Activated CD4-positive, alpha-beta memory T cell treated with anti-CD3 and anti-CD28 coated beads, Interleukin-2, amount 10 ng/mL, durations not matched to agents 7 days and 5 days (primary cell): ENCODE measurements at regions not wholly inside any gene's neighbourhood (a gene's known extent, or its start where the extent isn't known, plus 50 kb on each side); places are given as distances from the start of the nearest gene placed in this dataset.

Experiments
- CTCF ChIA-PET: fragments of 350-600 bp; sonication (Branson Sonifier 250); formaldehyde crosslinking; loops from one replicate; lab custom pipeline; 2021; ENCODE audit warnings: antibody characterized with exemption, inconsistent platforms; lab: Charles Lee
- POLR2A ChIA-PET: fragments of 350-600 bp; sonication (Branson Sonifier 250); formaldehyde crosslinking; loops from one replicate; lab custom pipeline; 2021; ENCODE audit warnings: antibody characterized with exemption; lab: Charles Lee
- DNase-seq: peaks from one replicate; pipeline ENCODE4 v3.0.0-alpha.2; 2020
- H3K27ac Mint-ChIP-seq: one replicate; pipeline ENCODE4 v1.8.0; 2021; ENCODE audit warnings: mild to moderate bottlenecking, mixed read lengths
- H3K27me3 Mint-ChIP-seq: one replicate; pipeline ENCODE4 v1.8.0; 2021; ENCODE audit warnings: mixed read lengths
- H3K36me3 Mint-ChIP-seq: one replicate; pipeline ENCODE4 v1.8.0; 2021; ENCODE audit warnings: low read depth, mixed read lengths
- H3K4me1 Mint-ChIP-seq: one replicate; pipeline ENCODE4 v1.8.0; 2021; ENCODE audit warnings: mixed read lengths
- H3K4me3 Mint-ChIP-seq: one replicate; pipeline ENCODE4 v1.8.0; 2021; ENCODE audit warnings: mild to moderate bottlenecking, mixed read lengths
- H3K9me3 Mint-ChIP-seq: one replicate; pipeline ENCODE4 v1.8.0; 2021; ENCODE audit warnings: mixed read lengths

DNA sequence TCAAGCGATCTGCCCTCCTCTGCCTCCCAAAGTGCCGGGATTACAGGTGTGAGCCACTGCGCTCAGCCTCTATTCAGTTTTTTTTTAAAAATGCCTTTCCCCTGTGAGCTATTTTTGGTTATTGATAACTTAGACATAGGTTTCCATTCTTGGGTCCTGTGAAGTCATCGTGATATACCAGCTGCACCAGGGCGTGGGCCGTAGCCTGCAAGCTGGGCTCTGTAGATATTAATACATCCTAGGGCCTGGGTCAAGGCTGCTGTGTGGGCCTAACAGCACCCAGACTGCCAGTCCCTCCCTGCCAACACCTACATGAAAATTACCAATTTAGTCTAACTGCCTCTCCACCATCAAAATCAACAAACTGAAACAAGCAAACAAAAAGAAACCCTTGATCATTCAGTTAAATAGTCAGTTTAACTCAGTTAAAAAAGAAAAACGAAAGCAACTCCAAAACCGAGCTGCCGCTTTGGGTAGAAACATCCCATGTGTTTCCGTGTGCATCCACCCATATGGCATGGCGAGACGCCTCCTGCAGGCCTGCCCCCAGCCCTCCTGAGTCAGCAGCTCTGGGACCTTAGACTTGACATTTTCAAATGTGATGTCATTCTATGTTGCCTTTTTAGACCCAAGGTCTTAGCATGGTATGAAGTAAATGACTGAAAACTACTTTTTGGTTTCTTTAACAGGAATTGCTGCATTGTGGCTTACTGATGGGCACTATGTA, 330.2 kb downstream of the GLRX3 start:
- CTCF ChIA-PET, result no interaction called here
- H3K27me3 Mint-ChIP-seq, result no peaks in the 10 kb centered on the region
- POLR2A ChIA-PET, result no interaction called here
- H3K27ac Mint-ChIP-seq, result no peak overlapping the region
- H3K4me3 Mint-ChIP-seq, result no peak overlapping the region
- no peaks in the 10 kb centered on the region for H3K36me3 Mint-ChIP-seq
- H3K4me1 Mint-ChIP-seq, result no peaks in the 10 kb centered on the region
- peaks cover 4% of the 10 kb centered on the region for H3K9me3 Mint-ChIP-seq
- peak; percentile 6 for DNase-seq

DNA sequence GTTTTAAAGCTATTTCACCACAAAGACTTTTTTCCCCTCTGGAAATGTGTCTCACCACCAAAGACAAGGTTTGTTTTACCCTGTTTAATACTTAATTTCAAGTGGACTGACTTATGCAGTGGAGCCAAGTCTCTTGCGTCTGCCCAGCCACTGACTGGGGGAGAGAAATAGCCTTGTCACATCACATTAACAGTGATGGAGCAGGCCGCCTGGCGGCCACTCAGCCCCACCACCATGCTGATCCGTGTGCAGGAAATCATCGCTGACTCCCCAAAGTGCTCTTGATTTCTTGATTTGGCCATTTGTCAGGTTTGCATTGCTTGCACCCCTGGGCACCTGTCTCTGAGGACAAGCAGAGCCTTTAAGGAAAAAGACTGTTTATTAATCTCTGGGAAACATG, 334.1 kb downstream of the GLRX3 start:
- POLR2A ChIA-PET, result no interaction called here
- H3K9me3 Mint-ChIP-seq, result peaks cover 4% of the 10 kb centered on the region

DNA sequence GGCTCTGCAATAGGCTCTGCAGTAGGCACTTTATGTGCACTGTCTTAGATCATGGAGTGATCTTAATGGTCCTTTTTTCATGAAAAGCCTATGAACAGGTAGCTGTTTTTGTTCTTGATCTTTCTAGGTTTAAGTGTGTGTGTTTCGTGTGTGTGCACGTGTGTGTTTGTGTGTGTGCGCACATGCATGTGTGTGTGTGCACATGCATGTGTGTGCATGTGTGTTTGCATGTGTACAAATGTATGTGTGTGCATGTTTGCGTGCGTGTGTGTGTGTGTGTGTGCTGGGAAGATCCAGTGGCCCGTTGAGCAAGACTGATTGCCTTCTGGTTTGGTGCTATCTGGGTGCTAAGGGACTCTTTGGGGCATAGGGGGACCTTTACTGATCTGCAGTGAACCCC, 334.8 kb downstream of the GLRX3 start:
- CTCF ChIA-PET, result no interaction called here
- no peaks in the 10 kb centered on the region for H3K27me3 Mint-ChIP-seq

More for the DNA sequence above, 334.1 kb downstream of the GLRX3 start:
- no peak overlapping the region for H3K27ac Mint-ChIP-seq
- no peaks in the 10 kb centered on the region for H3K36me3 Mint-ChIP-seq
- CTCF ChIA-PET, result no interaction called here
- no peak for DNase-seq
- H3K4me3 Mint-ChIP-seq, result no peak overlapping the region
- H3K4me1 Mint-ChIP-seq, result no peaks in the 10 kb centered on the region
- H3K27me3 Mint-ChIP-seq, result no peaks in the 10 kb centered on the region

DNA sequence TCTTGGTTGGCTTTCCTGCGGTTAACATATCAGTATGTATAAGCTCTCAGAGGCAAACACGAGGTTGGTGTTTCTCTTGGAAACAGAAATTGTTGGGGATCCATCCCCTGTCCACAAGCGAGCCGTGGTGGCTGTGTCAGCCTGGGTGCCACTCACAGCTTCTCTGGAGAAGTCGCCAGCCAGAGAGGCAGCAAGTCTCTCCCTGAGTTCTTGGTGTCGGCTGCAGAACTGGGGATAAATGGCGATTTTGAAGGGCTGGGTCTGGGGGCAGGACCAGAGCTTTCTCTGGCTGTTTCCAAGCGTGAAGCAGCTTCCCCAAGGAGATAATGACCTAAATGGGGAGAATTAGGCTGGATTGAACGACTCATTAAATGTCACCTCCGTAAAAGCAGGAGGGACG, 335.3 kb downstream of the GLRX3 start:
- ChIA-PET POLR2A (no interaction called here), CTCF (no interaction called here)
- no peak for DNase-seq
- Mint-ChIP-seq H3K27ac (no peak overlapping the region), H3K9me3 (peaks cover 4% of the 10 kb centered on the region), H3K4me3 (no peak overlapping the region), H3K27me3 (no peaks in the 10 kb centered on the region), H3K36me3 (no peaks in the 10 kb centered on the region), H3K4me1 (no peaks in the 10 kb centered on the region)

More for the DNA sequence above, 334.8 kb downstream of the GLRX3 start:
- POLR2A ChIA-PET, result no interaction called here
- no peak overlapping the region for H3K27ac Mint-ChIP-seq
- H3K9me3 Mint-ChIP-seq, result peaks cover 4% of the 10 kb centered on the region
- H3K36me3 Mint-ChIP-seq, result no peaks in the 10 kb centered on the region
- H3K4me3 Mint-ChIP-seq, result no peak overlapping the region
- no peaks in the 10 kb centered on the region for H3K4me1 Mint-ChIP-seq
- DNase-seq, result no peak

DNA sequence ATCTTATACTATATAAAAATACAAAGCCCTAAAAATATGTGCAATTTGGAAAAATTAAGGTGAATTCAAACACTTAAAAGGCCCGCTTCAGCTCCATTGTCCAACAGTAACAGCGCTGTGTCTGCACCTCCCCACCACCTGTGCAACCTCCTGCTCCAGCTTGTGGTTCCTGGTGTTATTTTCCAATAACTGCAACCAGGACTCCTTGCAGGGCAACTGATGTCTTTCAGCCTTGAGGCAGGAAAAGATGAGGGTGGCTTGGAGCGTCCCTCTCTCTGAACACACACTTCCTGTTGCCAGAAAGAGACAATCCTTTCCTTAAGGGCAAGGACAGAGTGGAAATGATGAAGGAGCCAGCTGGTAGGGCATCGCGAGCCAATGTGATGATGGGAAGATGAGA, 336.0 kb downstream of the GLRX3 start:
- Mint-ChIP-seq H3K4me3 (no peak overlapping the region), H3K36me3 (no peaks in the 10 kb centered on the region), H3K27me3 (no peaks in the 10 kb centered on the region), H3K27ac (no peak overlapping the region), H3K4me1 (no peaks in the 10 kb centered on the region), H3K9me3 (peaks cover 4% of the 10 kb centered on the region)
- ChIA-PET POLR2A (no interaction called here), CTCF (no interaction called here)
- DNase-seq, result no peak

DNA sequence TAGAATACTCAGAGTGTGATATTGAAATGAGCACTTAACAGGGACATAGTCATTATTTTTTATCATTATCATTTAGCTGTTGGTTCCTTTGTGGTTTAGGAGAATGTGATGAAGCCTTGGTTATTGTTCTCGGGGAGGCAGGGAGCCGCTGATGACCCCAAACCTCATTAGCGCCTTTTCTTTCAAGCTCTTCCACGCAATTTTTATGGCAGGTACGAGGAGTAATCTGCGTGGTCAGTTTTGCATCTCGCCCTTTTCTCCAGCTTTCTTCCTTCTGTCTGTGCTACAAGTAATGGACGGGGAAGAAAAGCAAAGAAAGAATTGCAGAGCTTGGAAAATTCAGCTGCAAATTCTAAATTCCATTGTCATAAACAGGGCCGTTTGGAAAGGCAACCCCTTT, 338.4 kb downstream of the GLRX3 start:
- Mint-ChIP-seq H3K4me3 (no peak overlapping the region), H3K27me3 (no peaks in the 10 kb centered on the region), H3K4me1 (no peaks in the 10 kb centered on the region), H3K36me3 (no peaks in the 10 kb centered on the region), H3K9me3 (no peaks in the 10 kb centered on the region), H3K27ac (no peak overlapping the region)
- ChIA-PET POLR2A (no interaction called here), CTCF (no interaction called here)
- no peak for DNase-seq

DNA sequence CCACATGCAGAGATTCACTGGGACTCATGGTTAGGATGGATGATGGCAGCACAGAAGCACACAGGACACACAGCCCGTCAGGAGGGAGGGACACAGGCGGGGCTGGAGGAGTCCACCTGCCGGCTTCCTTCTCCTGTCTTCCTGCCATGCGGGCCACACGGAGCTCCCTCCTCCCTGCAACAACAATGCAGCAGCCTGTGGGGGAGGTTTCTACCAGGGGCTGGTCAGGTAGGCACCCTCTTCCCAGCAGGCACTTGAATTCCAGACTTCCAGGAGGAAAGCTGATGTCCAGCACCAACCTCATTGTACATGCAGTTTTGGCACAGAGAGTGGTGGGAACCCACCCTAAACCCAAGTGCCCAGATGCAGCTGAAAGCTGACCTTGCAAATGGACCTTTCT, 341.2 kb downstream of the GLRX3 start:
- Mint-ChIP-seq H3K4me1 (no peaks in the 10 kb centered on the region), H3K27ac (no peak overlapping the region), H3K4me3 (no peak overlapping the region), H3K9me3 (no peaks in the 10 kb centered on the region), H3K27me3 (no peaks in the 10 kb centered on the region), H3K36me3 (no peaks in the 10 kb centered on the region)
- POLR2A ChIA-PET, result no interaction called here
- CTCF ChIA-PET, result no interaction called here
- no peak for DNase-seq

DNA sequence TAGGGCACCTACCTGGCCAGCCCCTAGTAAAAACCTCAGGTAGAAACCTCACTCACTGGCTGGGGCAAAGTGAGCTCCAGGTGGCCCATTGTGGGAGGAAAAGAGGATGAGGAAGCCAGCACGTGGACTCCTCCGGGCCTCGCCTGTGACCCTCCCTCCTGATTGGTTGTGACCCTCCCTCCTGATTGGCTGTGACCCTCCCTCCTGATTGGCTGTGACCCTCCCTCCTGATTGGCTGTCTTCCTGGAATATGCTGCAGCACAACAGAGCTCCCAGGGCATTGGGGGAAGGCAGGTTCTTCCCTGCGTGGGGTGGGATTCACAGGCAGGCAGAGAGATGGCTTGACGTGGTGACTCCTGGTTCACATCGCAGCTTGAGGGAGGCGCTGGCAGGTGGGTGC, 343.0 kb downstream of the GLRX3 start:
- Mint-ChIP-seq H3K27ac (no peak overlapping the region), H3K27me3 (no peaks in the 10 kb centered on the region), H3K4me3 (no peak overlapping the region), H3K36me3 (no peaks in the 10 kb centered on the region), H3K9me3 (no peaks in the 10 kb centered on the region), H3K4me1 (no peaks in the 10 kb centered on the region)
- CTCF ChIA-PET, result no interaction called here
- POLR2A ChIA-PET, result no interaction called here
- DNase-seq, result no peak

DNA sequence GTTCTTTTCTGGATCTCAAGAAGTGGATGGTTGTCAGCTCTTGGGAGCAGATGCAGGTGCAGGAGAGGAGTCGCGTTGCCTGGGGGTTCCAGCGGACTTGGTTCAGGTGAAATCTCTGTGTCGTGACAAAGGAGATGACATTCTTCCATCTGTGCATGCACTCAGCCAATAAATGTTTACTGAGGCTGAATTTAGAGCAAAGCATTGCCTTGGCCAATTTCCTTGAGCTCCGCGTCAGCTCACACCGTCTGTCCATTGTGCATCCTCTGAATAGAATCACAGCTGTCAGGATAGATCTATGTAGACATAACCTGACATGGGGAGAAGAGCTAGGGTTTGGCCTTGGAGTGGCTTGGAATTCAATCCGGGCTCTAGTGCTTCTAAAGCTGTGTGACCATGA, 343.7 kb downstream of the GLRX3 start:
- ChIA-PET POLR2A (no interaction called here), CTCF (no interaction called here)
- no peaks in the 10 kb centered on the region for H3K4me1 Mint-ChIP-seq
- H3K27ac Mint-ChIP-seq, result no peak overlapping the region
- no peak for DNase-seq
- H3K27me3 Mint-ChIP-seq, result no peaks in the 10 kb centered on the region
- no peaks in the 10 kb centered on the region for H3K36me3 Mint-ChIP-seq
- no peak overlapping the region for H3K4me3 Mint-ChIP-seq
- H3K9me3 Mint-ChIP-seq, result no peaks in the 10 kb centered on the region

DNA sequence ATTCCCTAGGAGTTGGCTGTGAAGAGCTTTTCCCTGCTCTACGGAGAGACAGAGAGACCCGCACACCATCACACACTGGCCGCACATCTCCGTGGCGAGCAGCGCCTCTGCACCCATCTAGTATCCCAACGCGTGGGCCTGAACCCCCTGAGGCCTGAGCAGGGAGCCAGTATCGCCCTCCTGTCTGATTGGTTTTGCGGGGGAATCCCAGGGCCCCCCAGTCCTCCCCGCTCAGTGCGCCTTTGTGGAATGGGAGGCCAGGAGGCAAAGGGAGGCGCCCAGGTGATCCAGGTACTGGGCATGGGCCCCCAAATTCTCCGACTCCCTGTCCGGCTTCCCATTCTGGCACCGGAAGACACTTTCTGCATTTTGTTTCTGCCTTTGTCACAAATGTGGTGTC, 344.3 kb downstream of the GLRX3 start:
- ChIA-PET POLR2A (no interaction called here), CTCF (no interaction called here)
- H3K27me3 Mint-ChIP-seq, result no peaks in the 10 kb centered on the region
- no peak overlapping the region for H3K4me3 Mint-ChIP-seq
- H3K36me3 Mint-ChIP-seq, result no peaks in the 10 kb centered on the region
- DNase-seq, result no peak
- H3K9me3 Mint-ChIP-seq, result no peaks in the 10 kb centered on the region
- H3K4me1 Mint-ChIP-seq, result no peaks in the 10 kb centered on the region
- no peak overlapping the region for H3K27ac Mint-ChIP-seq

DNA sequence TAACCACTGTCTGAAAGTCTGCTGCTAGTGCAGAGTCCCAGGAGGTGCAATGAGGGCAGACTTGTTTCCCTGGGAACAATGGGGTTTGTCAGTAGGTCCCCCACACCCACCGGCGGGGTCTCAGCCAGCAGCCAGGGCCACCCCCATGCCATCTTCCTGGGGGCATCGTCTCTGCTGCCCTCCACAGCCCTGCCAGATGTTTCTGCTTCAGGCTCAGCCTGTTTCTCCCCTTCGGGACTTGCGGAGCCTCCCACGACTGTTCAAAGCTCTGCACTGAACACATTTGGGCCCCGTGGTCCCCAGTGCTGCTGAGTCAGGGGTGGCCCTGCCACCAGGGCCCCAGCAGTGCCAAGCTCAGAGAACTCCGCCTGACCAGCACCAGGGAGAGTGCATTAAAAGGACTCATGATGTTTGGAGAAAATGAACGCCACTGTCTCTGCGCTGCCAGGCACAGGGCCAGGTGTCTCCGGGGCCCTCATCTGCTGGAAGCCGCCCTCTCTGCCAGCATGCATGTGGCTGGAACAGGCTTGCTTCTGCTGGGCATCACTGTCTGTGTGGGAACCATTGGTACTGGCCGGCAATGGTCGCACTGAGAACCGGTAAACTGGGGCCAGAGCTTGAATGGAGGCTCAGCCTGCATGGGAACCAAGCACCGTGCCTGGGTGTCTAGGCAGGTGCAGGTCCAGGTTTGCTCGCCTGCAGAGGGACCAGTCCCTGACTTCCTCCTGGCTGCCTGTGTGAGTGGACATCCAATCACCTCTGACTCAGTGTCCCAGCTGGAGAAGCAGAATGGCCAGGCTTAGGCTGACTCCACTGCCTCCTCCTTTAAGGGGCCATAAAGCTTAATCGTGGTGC, 345.1 kb downstream of the GLRX3 start:
- Mint-ChIP-seq H3K9me3 (no peaks in the 10 kb centered on the region), H3K4me3 (no peak overlapping the region), H3K4me1 (no peaks in the 10 kb centered on the region), H3K27ac (no peak overlapping the region), H3K27me3 (no peaks in the 10 kb centered on the region), H3K36me3 (no peaks in the 10 kb centered on the region)
- POLR2A ChIA-PET, result no interaction called here
- CTCF ChIA-PET, result no interaction called here
- DNase-seq, result no peak

DNA sequence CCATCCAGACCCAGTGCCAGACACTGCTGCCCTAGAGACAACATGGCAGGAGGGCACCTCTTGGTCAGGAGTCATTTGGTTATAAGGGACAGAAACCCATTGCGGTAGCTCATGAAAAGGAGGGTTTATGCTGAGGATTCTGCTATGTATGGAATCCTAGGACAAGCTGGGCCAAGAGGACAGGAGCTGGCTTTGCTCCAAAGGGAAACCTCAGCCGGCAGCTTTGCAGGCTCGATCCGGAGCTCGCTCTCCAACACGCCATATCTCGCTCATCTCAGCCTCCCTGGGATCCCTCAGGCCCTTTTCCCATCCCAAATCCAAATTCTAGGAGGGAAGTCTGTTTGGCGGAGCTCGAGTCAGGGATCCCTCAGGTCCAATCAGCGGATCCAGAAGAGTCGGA, 345.7 kb downstream of the GLRX3 start:
- H3K4me1 Mint-ChIP-seq, result no peaks in the 10 kb centered on the region
- POLR2A ChIA-PET, result no interaction called here
- no peak overlapping the region for H3K27ac Mint-ChIP-seq
- CTCF ChIA-PET, result no interaction called here
- H3K27me3 Mint-ChIP-seq, result no peaks in the 10 kb centered on the region
- H3K9me3 Mint-ChIP-seq, result no peaks in the 10 kb centered on the region
- no peak for DNase-seq
- no peaks in the 10 kb centered on the region for H3K36me3 Mint-ChIP-seq
- no peak overlapping the region for H3K4me3 Mint-ChIP-seq

DNA sequence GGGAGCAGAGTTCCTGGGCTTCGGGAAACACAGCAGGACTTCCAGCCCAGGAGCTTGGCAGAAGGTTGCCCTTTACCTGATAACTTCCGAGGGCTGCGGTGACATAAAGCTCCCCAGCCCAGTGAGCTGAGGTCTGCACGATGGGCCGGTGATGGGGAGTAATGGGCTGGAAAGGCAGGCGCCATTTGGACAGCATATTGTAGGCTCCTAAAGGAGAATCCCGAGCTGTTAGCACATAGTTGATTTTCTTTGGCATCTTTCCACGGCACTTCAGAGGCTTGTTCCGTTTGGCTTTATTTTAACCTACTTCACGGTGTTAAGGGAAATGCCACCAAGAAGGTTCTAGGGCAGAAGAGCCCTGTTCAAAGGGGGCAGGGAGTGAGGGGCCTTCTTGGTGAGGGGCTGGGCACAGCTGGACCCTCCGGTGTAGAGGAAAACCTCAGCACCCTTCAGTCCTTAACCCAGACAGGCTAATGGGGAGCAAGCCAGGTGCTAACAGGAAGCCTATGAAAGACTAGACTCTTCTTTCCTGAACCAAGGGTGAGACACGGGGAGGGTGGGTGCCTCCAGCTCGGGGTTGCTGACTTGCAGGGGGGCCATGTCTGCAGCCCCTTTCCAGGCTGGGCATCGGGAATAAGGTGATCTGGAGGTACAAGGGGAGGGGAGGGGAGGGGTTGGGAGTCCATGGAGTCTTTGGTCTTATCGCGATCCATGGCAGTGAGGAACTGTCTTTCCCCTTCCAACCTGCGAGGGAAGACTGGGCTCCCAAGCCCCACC, 347.7 kb downstream of the GLRX3 start:
- no peak overlapping the region for H3K27ac Mint-ChIP-seq

More for the DNA sequence above, 347.7 kb downstream of the GLRX3 start:
- H3K27me3 Mint-ChIP-seq, result no peaks in the 10 kb centered on the region
- H3K4me3 Mint-ChIP-seq, result no peak overlapping the region
- no peak for DNase-seq
- ChIA-PET CTCF (no interaction called here), POLR2A (no interaction called here)
- H3K4me1 Mint-ChIP-seq, result no peaks in the 10 kb centered on the region
- H3K36me3 Mint-ChIP-seq, result no peaks in the 10 kb centered on the region
- H3K9me3 Mint-ChIP-seq, result no peaks in the 10 kb centered on the region
